ENCODE measurements at regions not wholly inside any gene's neighbourhood (a gene's known extent, or its start where the extent isn't known, plus 50 kb on each side); places are given as distances from the start of the nearest gene placed in this dataset.

DNA sequence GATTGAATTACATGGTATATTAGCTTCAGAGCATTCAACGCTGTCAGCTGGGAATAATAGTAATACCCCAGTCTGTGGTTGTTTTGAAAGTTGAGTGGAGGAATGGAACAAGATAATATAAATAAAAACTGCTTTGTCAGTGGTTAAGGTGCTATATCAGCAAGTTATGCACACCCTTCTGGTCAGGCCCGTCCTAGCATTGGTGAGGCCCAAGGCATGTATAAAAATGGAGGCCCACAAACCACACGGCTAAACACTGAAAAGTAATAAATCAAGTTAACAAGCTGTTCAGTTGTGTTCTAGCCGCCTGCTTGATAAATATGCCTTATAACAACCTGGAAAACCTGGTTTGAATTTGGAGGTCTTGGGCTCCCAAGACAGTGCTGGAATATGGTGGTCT, 77.4 kb downstream of the PSMG1 start:
- DNase-seq: no peak
- Mint-ChIP-seq H3K4me1 (peaks cover 8 to 21% of the 10 kb centered on the region in 2 experiments), H3K36me3 (ENCODE audit: insufficient read depth in 1 of 3, low read depth in 3 of 3) (no peaks in the 10 kb centered on the region; a peak in 1 of 7 replicates), H3K27me3 (ENCODE audit: low read depth) (peaks cover 13% of the 10 kb centered on the region), H3K27ac (no peak overlapping the region), H3K9me3 (no peaks in the 10 kb centered on the region; a peak in 1 of 5 replicates), H3K4me3 (no peak overlapping the region)
- Histone ChIP-seq H2BK12ac (ENCODE audit: insufficient read length, low read depth, low read length) (no peak overlapping the region), H3K14ac (ENCODE audit: insufficient read depth, low read length) (no peak overlapping the region), H3K4ac (ENCODE audit: low read depth, low read length) (no peak overlapping the region), H3K27ac (ENCODE audit: insufficient read length, low read depth, low read length) (no peak overlapping the region), H3T11ph (ENCODE audit: low read length) (no peak overlapping the region), H3K4me1 (ENCODE audit: insufficient read depth, low read length) (no peaks in the 10 kb centered on the region), H3K23me2 (ENCODE audit: insufficient read length, low read depth, low read length, poor library complexity, severe bottlenecking) (no peaks in the 10 kb centered on the region), H2BK5ac (ENCODE audit: insufficient read length, low read length) (no peak overlapping the region), H3K56ac (ENCODE audit: insufficient read length, low read depth, low read length) (no peak overlapping the region), H3K23ac (ENCODE audit: insufficient read length, low read depth, low read length) (no peak overlapping the region), H3K27me3 (ENCODE audit: insufficient read depth, low read length) (no peaks in the 10 kb centered on the region), H3K79me1 (ENCODE audit: insufficient read depth, low read depth, low read length, poor library complexity, severe bottlenecking) (no peaks in the 10 kb centered on the region), H2AFZ (ENCODE audit: low read length) (no peak overlapping the region), H2BK120ac (ENCODE audit: low read depth, low read length, poor library complexity, severe bottlenecking) (no peak overlapping the region), H4K91ac (ENCODE audit: insufficient read length, low read depth, low read length) (no peak overlapping the region), H3K9me3 (ENCODE audit: control insufficient read depth, low read depth, low read length) (no peaks in the 10 kb centered on the region), H2BK20ac (ENCODE audit: low read depth, low read length, poor library complexity, severe bottlenecking) (no peak overlapping the region), H3K18ac (ENCODE audit: insufficient read length, low read depth, low read length) (no peak overlapping the region), H3K4me2 (ENCODE audit: insufficient read depth, insufficient read length, low read length) (no peak overlapping the region), H4K8ac (replicated peaks; ENCODE audit: insufficient read length, low read depth, low read length) (no peak overlapping the region), H4K20me1 (ENCODE audit: control insufficient read depth, insufficient read depth, insufficient read length) (no peaks in the 10 kb centered on the region), H4K5ac (ENCODE audit: insufficient read length, low read depth, low read length) (no peak overlapping the region), H3K9ac (ENCODE audit: extremely low read depth, insufficient read length, low read length) (no peak overlapping the region), H3K79me2 (ENCODE audit: insufficient read depth, low read length) (no peaks in the 10 kb centered on the region), H2AK5ac (ENCODE audit: insufficient read length, low read length) (no peak overlapping the region), H2BK15ac (ENCODE audit: low read depth, low read length) (no peak overlapping the region)
- TF ChIP-seq, protein P1, sequence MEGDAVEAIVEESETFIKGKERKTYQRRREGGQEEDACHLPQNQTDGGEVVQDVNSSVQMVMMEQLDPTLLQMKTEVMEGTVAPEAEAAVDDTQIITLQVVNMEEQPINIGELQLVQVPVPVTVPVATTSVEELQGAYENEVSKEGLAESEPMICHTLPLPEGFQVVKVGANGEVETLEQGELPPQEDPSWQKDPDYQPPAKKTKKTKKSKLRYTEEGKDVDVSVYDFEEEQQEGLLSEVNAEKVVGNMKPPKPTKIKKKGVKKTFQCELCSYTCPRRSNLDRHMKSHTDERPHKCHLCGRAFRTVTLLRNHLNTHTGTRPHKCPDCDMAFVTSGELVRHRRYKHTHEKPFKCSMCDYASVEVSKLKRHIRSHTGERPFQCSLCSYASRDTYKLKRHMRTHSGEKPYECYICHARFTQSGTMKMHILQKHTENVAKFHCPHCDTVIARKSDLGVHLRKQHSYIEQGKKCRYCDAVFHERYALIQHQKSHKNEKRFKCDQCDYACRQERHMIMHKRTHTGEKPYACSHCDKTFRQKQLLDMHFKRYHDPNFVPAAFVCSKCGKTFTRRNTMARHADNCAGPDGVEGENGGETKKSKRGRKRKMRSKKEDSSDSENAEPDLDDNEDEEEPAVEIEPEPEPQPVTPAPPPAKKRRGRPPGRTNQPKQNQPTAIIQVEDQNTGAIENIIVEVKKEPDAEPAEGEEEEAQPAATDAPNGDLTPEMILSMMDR (conservative IDR thresholded peaks at IDR 0.05): no peak
- WGBS (ENCODE audit: extremely low coverage, insufficient read length, low lambda C conversion rate): no CpG with 5 or more reads among the region's 4 CpGs
